ENCODE measurements at regions not wholly inside any gene's neighbourhood (a gene's known extent, or its start where the extent isn't known, plus 50 kb on each side); places are given as distances from the start of the nearest gene placed in this dataset.

DNA sequence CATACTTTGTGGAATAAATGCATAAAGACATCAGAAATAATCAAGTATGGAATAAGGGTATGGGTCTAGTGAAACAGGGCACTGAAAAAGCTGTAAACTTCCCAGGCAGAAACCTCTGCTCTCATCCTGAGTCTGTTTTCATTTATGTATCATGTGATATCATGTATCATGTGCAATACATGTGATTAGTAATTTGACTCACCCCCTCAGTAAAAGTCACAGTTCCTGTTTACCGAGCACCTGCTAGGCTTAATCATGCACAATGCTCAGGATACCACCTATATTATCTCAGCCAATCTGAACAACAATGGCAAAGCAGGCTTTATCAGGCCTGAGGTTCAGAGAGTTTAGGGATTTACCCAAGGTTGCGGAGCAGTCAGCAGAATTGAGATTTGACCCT, 250.6 kb upstream of the TENM4 start:
- DNase-seq (ENCODE audit: extremely low spot score) = no peak
- TF ChIP-seq ARNT (IDR thresholded peaks at IDR 0.05) = no peak
- no peak for TF ChIP-seq CTBP1 (IDR thresholded peaks at IDR 0.05; ENCODE audit: borderline replicate concordance)
- TF ChIP-seq TARDBP (IDR thresholded peaks at IDR 0.05) = no peak
- TF ChIP-seq BHLHE40 (IDR thresholded peaks at IDR 0.05; ENCODE audit: borderline replicate concordance) = no peak
- no peak for TF ChIP-seq FOXM1 (IDR thresholded peaks at IDR 0.05; ENCODE audit: borderline replicate concordance)
- TF ChIP-seq FOXK2 (IDR thresholded peaks at IDR 0.05) = no peak
- TF ChIP-seq FOXA1 (IDR thresholded peaks at IDR 0.05) = no peak
- TF ChIP-seq ELF4 (IDR thresholded peaks at IDR 0.05) = no peak
- no peak for TF ChIP-seq HDGF (IDR thresholded peaks at IDR 0.05; ENCODE audit: borderline replicate concordance)
- no peak for TF ChIP-seq NFRKB (IDR thresholded peaks at IDR 0.05)
- POLR2A ChIA-PET = no interaction called here
- CTCF ChIA-PET = no interaction called here

GRCh38 chr11:79686703-79687419, 246.0 kb upstream of the TENM4 start:
- no peak for DNase-seq (ENCODE audit: extremely low spot score)
- ChIA-PET POLR2A (no interaction called here), CTCF (no interaction called here)
- TF ChIP-seq HDGF (IDR thresholded peaks at IDR 0.05; ENCODE audit: borderline replicate concordance) (no peak), FOXK2 (IDR thresholded peaks at IDR 0.05) (no peak), BHLHE40 (IDR thresholded peaks at IDR 0.05; ENCODE audit: borderline replicate concordance) (no peak), CTBP1 (IDR thresholded peaks at IDR 0.05; ENCODE audit: borderline replicate concordance) (no peak), TARDBP (IDR thresholded peaks at IDR 0.05) (no peak), NFRKB (IDR thresholded peaks at IDR 0.05) (no peak)

GRCh38 chr11:79683930-79684329, 243.1 kb upstream of the TENM4 start:
- no peak for DNase-seq (ENCODE audit: extremely low spot score)
- TF ChIP-seq L3MBTL2 (conservative IDR thresholded peaks at IDR 0.05) = no peak
- ChIA-PET POLR2A (no interaction called here), CTCF (no interaction called here)

DNA sequence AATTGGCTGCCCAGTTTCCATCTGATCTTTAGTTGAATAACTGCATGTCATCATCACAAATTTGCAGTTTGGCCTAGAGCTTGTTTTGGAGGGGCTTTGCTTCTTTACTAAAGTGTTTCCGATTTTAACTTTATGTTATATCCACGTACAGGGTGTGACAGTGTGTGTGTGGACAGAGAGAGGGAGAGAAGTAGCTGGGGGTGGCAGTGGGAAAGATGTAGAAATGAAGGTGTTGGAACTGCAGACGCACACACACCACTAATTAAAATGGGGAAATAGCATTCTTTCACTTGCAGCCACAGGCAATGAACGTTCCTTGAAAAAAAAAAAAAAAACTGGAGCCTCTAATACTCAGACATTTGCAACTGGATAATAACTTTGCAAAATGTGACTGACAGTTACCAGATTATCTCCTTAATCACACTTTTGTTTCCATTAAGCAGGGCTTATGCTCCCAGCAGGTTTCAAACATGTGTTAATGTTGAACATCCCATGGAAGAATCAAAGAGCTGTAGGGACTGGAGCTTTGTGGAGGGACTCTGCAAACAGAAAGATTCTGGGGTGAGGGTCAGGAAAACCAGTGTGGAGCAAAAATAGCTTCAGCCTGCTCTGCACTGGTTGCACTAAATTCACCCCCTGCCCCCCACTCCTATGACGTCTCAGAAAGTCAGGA, 238.1 kb upstream of the TENM4 start:
- DNase-seq (ENCODE audit: extremely low spot score) = no peak
- CTCF ChIA-PET = no interaction called here
- no peak for TF ChIP-seq CTBP1 (IDR thresholded peaks at IDR 0.05; ENCODE audit: borderline replicate concordance)
- no peak for TF ChIP-seq ZNF384 (IDR thresholded peaks at IDR 0.05)
- no peak for TF ChIP-seq TARDBP (IDR thresholded peaks at IDR 0.05)
- no peak for TF ChIP-seq LEF1 (IDR thresholded peaks at IDR 0.05; ENCODE audit: borderline replicate concordance)
- no peak for TF ChIP-seq SUZ12 (IDR thresholded peaks at IDR 0.05)
- no peak for TF ChIP-seq FOXM1 (IDR thresholded peaks at IDR 0.05; ENCODE audit: borderline replicate concordance)
- no peak for TF ChIP-seq ARNT (IDR thresholded peaks at IDR 0.05)
- no peak for TF ChIP-seq NFRKB (IDR thresholded peaks at IDR 0.05)
- no peak for TF ChIP-seq FOXA1 (IDR thresholded peaks at IDR 0.05)
- no peak for TF ChIP-seq SP1 (IDR thresholded peaks at IDR 0.05)
- no peak for TF ChIP-seq HDGF (IDR thresholded peaks at IDR 0.05; ENCODE audit: borderline replicate concordance)
- no peak for TF ChIP-seq BHLHE40 (IDR thresholded peaks at IDR 0.05; ENCODE audit: borderline replicate concordance)
- no peak for TF ChIP-seq FOXK2 (IDR thresholded peaks at IDR 0.05)
- no peak for TF ChIP-seq ELF4 (IDR thresholded peaks at IDR 0.05)
- TF ChIP-seq L3MBTL2 (conservative IDR thresholded peaks at IDR 0.05) = no peak
- no peak for TF ChIP-seq PKNOX1 (IDR thresholded peaks at IDR 0.05)
- POLR2A ChIA-PET = no interaction called here

- ChIA-PET POLR2A (no interaction called here), CTCF (no interaction called here)
- no peak for TF ChIP-seq NFRKB (IDR thresholded peaks at IDR 0.05)
- no peak for TF ChIP-seq TARDBP (IDR thresholded peaks at IDR 0.05)
- no peak for TF ChIP-seq SUZ12 (IDR thresholded peaks at IDR 0.05)
- TF ChIP-seq ZNF384 (IDR thresholded peaks at IDR 0.05) = no peak
- TF ChIP-seq ELF4 (IDR thresholded peaks at IDR 0.05) = no peak
- TF ChIP-seq FOXA1 (IDR thresholded peaks at IDR 0.05) = no peak
- no peak for TF ChIP-seq FOXM1 (IDR thresholded peaks at IDR 0.05; ENCODE audit: borderline replicate concordance)
- TF ChIP-seq CTBP1 (IDR thresholded peaks at IDR 0.05; ENCODE audit: borderline replicate concordance) = no peak
- TF ChIP-seq FOXK2 (IDR thresholded peaks at IDR 0.05) = no peak
- no peak for TF ChIP-seq L3MBTL2 (conservative IDR thresholded peaks at IDR 0.05)
- TF ChIP-seq HDGF (IDR thresholded peaks at IDR 0.05; ENCODE audit: borderline replicate concordance) = no peak
- TF ChIP-seq BHLHE40 (IDR thresholded peaks at IDR 0.05; ENCODE audit: borderline replicate concordance) = no peak
- no peak for TF ChIP-seq PKNOX1 (IDR thresholded peaks at IDR 0.05)
- no peak for TF ChIP-seq SP1 (IDR thresholded peaks at IDR 0.05)
- no peak for TF ChIP-seq LEF1 (IDR thresholded peaks at IDR 0.05; ENCODE audit: borderline replicate concordance)
- no peak for TF ChIP-seq ARNT (IDR thresholded peaks at IDR 0.05)
- no peak for DNase-seq (ENCODE audit: extremely low spot score)
Observed at GRCh38 chr11:79676396-79676795, 235.6 kb upstream of the TENM4 start.

- CTCF ChIA-PET = no interaction called here
- POLR2A ChIA-PET = no interaction called here
- DNase-seq (ENCODE audit: extremely low spot score) = no peak
- TF ChIP-seq BHLHE40 (IDR thresholded peaks at IDR 0.05; ENCODE audit: borderline replicate concordance) = no peak
- no peak for TF ChIP-seq SP1 (IDR thresholded peaks at IDR 0.05)
- TF ChIP-seq ELF4 (IDR thresholded peaks at IDR 0.05) = no peak
- TF ChIP-seq SUZ12 (IDR thresholded peaks at IDR 0.05) = no peak
- TF ChIP-seq PKNOX1 (IDR thresholded peaks at IDR 0.05) = no peak
- TF ChIP-seq CTBP1 (IDR thresholded peaks at IDR 0.05; ENCODE audit: borderline replicate concordance) = no peak
- TF ChIP-seq FOXM1 (IDR thresholded peaks at IDR 0.05; ENCODE audit: borderline replicate concordance) = no peak
- TF ChIP-seq FOXA1 (IDR thresholded peaks at IDR 0.05) = no peak
- no peak for TF ChIP-seq HDGF (IDR thresholded peaks at IDR 0.05; ENCODE audit: borderline replicate concordance)
- TF ChIP-seq TARDBP (IDR thresholded peaks at IDR 0.05) = no peak
- no peak for TF ChIP-seq L3MBTL2 (conservative IDR thresholded peaks at IDR 0.05)
- no peak for TF ChIP-seq ZNF384 (IDR thresholded peaks at IDR 0.05)
Observed at GRCh38 chr11:79675081-79675480, 234.3 kb upstream of the TENM4 start.
